Stomach (tissue), 8 donors: ENCODE measurements at regions not wholly inside any gene's neighbourhood (a gene's known extent, or its start where the extent isn't known, plus 50 kb on each side); places are given as distances from the start of the nearest gene placed in this dataset.

ENCODE experiments used
- DNase-seq, 2 donors: peaks; one replicate each; pipeline versions ENCODE4 v3.0.0 to v3.0.0-alpha.2; 2013 to 2019
- H3K27ac ChIP-seq, 5 donors: fragments of 200-600 bp in 4 of 5; sonication (generic) in 4 of 5; one replicate each; pipeline ENCODE4 v1.5.1; 2013 to 2019; ENCODE audit warnings: mild to moderate bottlenecking in 1 of 5, moderate library complexity in 1 of 5
- H3K27me3 ChIP-seq, 3 donors: fragments of 200-600 bp; sonication (generic); one replicate each; pipeline ENCODE4 v1.5.1; 2017 to 2019; ENCODE audit warnings: mixed run types in 1 of 3
- H3K36me3 ChIP-seq, 4 donors: fragments of 200-600 bp; sonication (generic); 1 replicate in 3 of 4; 2 replicates in 1 of 4; pipeline ENCODE4 v1.5.1; 2016 to 2019
- H3K4me1 ChIP-seq, 4 donors: fragments of 200-600 bp; sonication (generic); one replicate each; pipeline ENCODE4 v1.5.1; 2016 to 2019
- H3K4me3 ChIP-seq, 4 donors: fragments of 200-600 bp; sonication (generic) in 3 of 4; one replicate each; pipeline ENCODE4 v1.5.1; 2016 to 2019; ENCODE audit warnings: mild to moderate bottlenecking in 1 of 4
- H3K9me3 ChIP-seq, 4 donors: fragments of 200-600 bp; sonication (generic); one replicate each; pipeline ENCODE4 v1.5.1; 2016 to 2019
- CTCF ChIP-seq, 7 experiments: fragments of 450-650 bp in 4 of 7; fragments of 200-600 bp in 3 of 7; sonication (generic) in 3 of 7; IDR thresholded peaks; one replicate each; pipeline ENCODE4 v1.5.1; 2016 to 2019; ENCODE audit warnings: antibody characterized with exemption in 7 of 7, control low read depth in 2 of 7, mild to moderate bottlenecking in 1 of 7
- EP300 ChIP-seq: sonication (generic); formaldehyde crosslinking; IDR thresholded peaks from one replicate; pipeline ENCODE4 v1.6.1; 2017; ENCODE audit warnings: antibody characterized with exemption
- POLR2A ChIP-seq, 4 donors: fragments of 450-650 bp; IDR thresholded peaks; one replicate each; pipeline ENCODE4 v1.6.1; 2016; ENCODE audit warnings: antibody characterized with exemption in 4 of 4, control low read depth in 2 of 4, mild to moderate bottlenecking in 1 of 4, moderate library complexity in 1 of 4
- POLR2AphosphoS5 ChIP-seq, 3 donors: sonication (generic); formaldehyde crosslinking; IDR thresholded peaks; one replicate each; pipeline ENCODE4 v1.6.1; 2016; ENCODE audit warnings: antibody characterized with exemption in 3 of 3
- WGBS, 5 donors: extraction: QIAGEN DNeasy Blood & Tissue Kit in 3 of 5; methylation state at CpG; one replicate each; pipeline versions ENCODE4 v1.1.5 to v1.1.7; 2013 to 2018; 5-methylcytosine and 5-hydroxymethylcytosine counted together
- intact Hi-C: fragments of 100-400 bp; cut with DNase I; formaldehyde crosslinking; loops from one replicate; pipeline ENCODE4 v1.15.1; 2023; ENCODE audit warnings: low total_unique reads
- donor health status: healthy with polysubstance abuse.
- donor health status: Bipolar disorder and iron deficiency.
- donor health status: healthy.

- Histone ChIP-seq H3K9me3 (no peaks in the 10 kb centered on the region), H3K4me1 (no peaks in the 10 kb centered on the region), H3K36me3 (no peaks in the 10 kb centered on the region), H3K27ac (no peak overlapping the region), H3K27me3 (no peaks in the 10 kb centered on the region), H3K4me3 (no peak overlapping the region)
- 86 to 92% (median 92%) methylated on average over 2 of the region's 2 CpGs for WGBS, 5 donors
- DNase-seq: no peak
- TF ChIP-seq EP300: no peak
- no peak for TF ChIP-seq POLR2A (IDR thresholded peaks at IDR 0.05)
- no peak for TF ChIP-seq POLR2AphosphoS5 (IDR thresholded peaks at IDR 0.05)
- no peak for TF ChIP-seq CTCF (IDR thresholded peaks at IDR 0.05)
- intact Hi-C loops: no loop called here
These were observed 160.2 kb upstream of the LRRN1 start for GRCh38 chr3:3639078-3639477.

GRCh38 chr3:3636815-3637214, 162.4 kb upstream of the LRRN1 start:
- no peak for DNase-seq
- 59 to 79% (median 76%) methylated on average over 2 of the region's 2 CpGs for WGBS, 5 donors
- intact Hi-C loops: no loop called here
- no peak overlapping the region for H3K4me3 ChIP-seq
- H3K9me3 ChIP-seq: no peaks in the 10 kb centered on the region
- no peak overlapping the region for H3K27ac ChIP-seq
- TF ChIP-seq POLR2A (IDR thresholded peaks at IDR 0.05): no peak
- TF ChIP-seq CTCF (IDR thresholded peaks at IDR 0.05): no peak
- TF ChIP-seq POLR2AphosphoS5 (IDR thresholded peaks at IDR 0.05): no peak
- no peak for TF ChIP-seq EP300
- no peaks in the 10 kb centered on the region for H3K27me3 ChIP-seq
- no peaks in the 10 kb centered on the region for H3K4me1 ChIP-seq
- H3K36me3 ChIP-seq: no peaks in the 10 kb centered on the region

- no peak overlapping the region for H3K4me3 ChIP-seq
- H3K27ac ChIP-seq: no peak overlapping the region
- intact Hi-C loops: no loop called here
- 0 to 88% (median 70%) methylated on average over 1 of the region's 1 CpG for WGBS, 5 donors
- DNase-seq: no peak
- no peaks in the 10 kb centered on the region for H3K36me3 ChIP-seq
- no peaks in the 10 kb centered on the region for H3K27me3 ChIP-seq
- H3K4me1 ChIP-seq: no peaks in the 10 kb centered on the region
- H3K9me3 ChIP-seq: no peaks in the 10 kb centered on the region
- TF ChIP-seq POLR2AphosphoS5 (IDR thresholded peaks at IDR 0.05) (no peak), POLR2A (IDR thresholded peaks at IDR 0.05) (no peak), CTCF (IDR thresholded peaks at IDR 0.05) (no peak), EP300 (no peak)
These were observed 164.1 kb upstream of the LRRN1 start for GRCh38 chr3:3635109-3635508.

GRCh38 chr3:3634326-3634725, 164.9 kb upstream of the LRRN1 start:
- H3K27ac ChIP-seq: no peak overlapping the region
- WGBS, 5 donors: 89 to 95% (median 93%) methylated on average over 6 of the region's 6 CpGs
- no peaks in the 10 kb centered on the region for H3K36me3 ChIP-seq
- H3K27me3 ChIP-seq: no peaks in the 10 kb centered on the region
- intact Hi-C loops: no loop called here
- H3K9me3 ChIP-seq: no peaks in the 10 kb centered on the region
- H3K4me1 ChIP-seq: no peaks in the 10 kb centered on the region
- DNase-seq: no peak
- no peak overlapping the region for H3K4me3 ChIP-seq
- TF ChIP-seq POLR2AphosphoS5 (IDR thresholded peaks at IDR 0.05) (no peak), POLR2A (IDR thresholded peaks at IDR 0.05) (no peak), EP300 (no peak), CTCF (IDR thresholded peaks at IDR 0.05) (no peak)
